Spleen (tissue), 11 donors: ENCODE measurements at regions not wholly inside any gene's neighbourhood (a gene's known extent, or its start where the extent isn't known, plus 50 kb on each side); places are given as distances from the start of the nearest gene placed in this dataset.
"Not testable (repeated sequence)": the region's sequence is repeated elsewhere in the genome, so short reads cannot be mapped to it uniquely, and the experiment has no call there.

Experiments
- DNase-seq: peaks from one replicate; pipeline ENCODE4 v3.0.0-alpha.2; 2020
- H3K27ac ChIP-seq, 8 donors: fragments of 200-600 bp; sonication (generic) in 7 of 8; 1 replicate in 4 of 8; 2 replicates in 4 of 8; pipeline versions ENCODE4 v1.5.0 to v1.8.0; 2016 to 2021; ENCODE audit warnings: inconsistent platforms in 4 of 8, mild to moderate bottlenecking in 4 of 8, moderate library complexity in 1 of 8
- H3K27me3 ChIP-seq, 7 donors: fragments of 200-600 bp; sonication (generic) in 6 of 7; replicated peaks in 1 of 7; 1 replicate in 4 of 7; 2 replicates in 3 of 7; pipeline versions ENCODE4 v1.5.0 to v1.8.0; 2016 to 2021; ENCODE audit warnings: inconsistent platforms in 3 of 7, mild to moderate bottlenecking in 1 of 7
- H3K36me3 ChIP-seq, 6 donors: fragments of 200-600 bp; sonication (generic) in 5 of 6; 1 replicate in 4 of 6; 2 replicates in 2 of 6; pipeline versions ENCODE4 v1.5.0 to v1.8.0; 2016 to 2021; ENCODE audit warnings: inconsistent platforms in 2 of 6
- H3K4me1 ChIP-seq, 6 donors: fragments of 200-600 bp; sonication (generic) in 5 of 6; 1 replicate in 3 of 6; 2 replicates in 3 of 6; pipeline versions ENCODE4 v1.5.0 to v1.8.0; 2016 to 2021; ENCODE audit warnings: inconsistent platforms in 3 of 6
- H3K4me3 ChIP-seq, 8 donors: fragments of 200-600 bp; sonication (generic) in 7 of 8; 1 replicate in 4 of 8; 2 replicates in 4 of 8; pipeline versions ENCODE4 v1.5.0 to v1.8.0; 2016 to 2021; ENCODE audit warnings: inconsistent platforms in 4 of 8, mild to moderate bottlenecking in 4 of 8, moderate library complexity in 2 of 8
- H3K9me3 ChIP-seq, 8 donors: fragments of 200-600 bp; sonication (generic) in 7 of 8; 1 replicate in 4 of 8; 2 replicates in 4 of 8; pipeline versions ENCODE4 v1.5.0 to v1.8.0; 2016 to 2021; ENCODE audit warnings: inconsistent platforms in 4 of 8
- POLR2A ChIP-seq, 3 donors: fragments of 450-650 bp; IDR thresholded peaks; one replicate each; pipeline ENCODE4 v1.5.1; 2017; ENCODE audit warnings: antibody characterized with exemption in 3 of 3, mild to moderate bottlenecking in 1 of 3
- POLR2AphosphoS5 ChIP-seq, 3 donors: sonication (generic); formaldehyde crosslinking; IDR thresholded peaks; one replicate each; pipeline ENCODE4 v1.5.1; 2017; ENCODE audit warnings: antibody characterized with exemption in 3 of 3
- WGBS, 5 donors: extraction: QIAGEN DNeasy Blood & Tissue Kit in 3 of 5; methylation state at CpG; one replicate each; pipeline versions ENCODE4 v1.1.5 to v1.1.7; 2013 to 2018; 5-methylcytosine and 5-hydroxymethylcytosine counted together
- intact Hi-C: fragments of 100-400 bp; cut with DNase I; formaldehyde crosslinking; loops from one replicate; pipeline ENCODE4 v1.15.0; 2023; ENCODE audit warnings: low total_unique reads
- TF ChIP-seq, protein P1 (sequence below), 11 experiments: fragments of 200-600 bp in 7 of 11; fragments of 450-650 bp in 4 of 11; sonication (generic) in 4 of 11; IDR thresholded peaks in 8 of 11; conservative IDR thresholded peaks in 3 of 11; 1 replicate in 7 of 11; 2 replicates in 4 of 11; pipeline versions ENCODE4 v1.4.0 to v1.8.0; 2016 to 2021; ENCODE audit warnings: antibody characterized with exemption in 11 of 11, inconsistent platforms in 4 of 11, mild to moderate bottlenecking in 1 of 11
- donor health status: healthy with polysubstance abuse.
- donor health status: DM: no; HTN: no; CAD: no; lungs with moderate emphysema.
- donor health status: DM: no; HTN: no; CAD: no.
- donor health status: Bipolar disorder and iron deficiency.
- donor health status: healthy.
- donor health status: DM: no; HTN: no; CAD: no.
- donor health status: DM: yes; HTN: yes; CAD: no.

- 84 to 93% (median 90%) methylated on average over 2 of the region's 2 CpGs for WGBS, 5 donors
- H3K4me1 ChIP-seq = peaks cover 4 to 68% (median 18%) of the 10 kb centered on the region in 6 donors
- intact Hi-C loops = no loop called here
Observed at GRCh38 chr15:92825985-92826384, 74.1 kb upstream of the CHD2 start.

GRCh38 chr15:92827991-92828390 is 72.1 kb upstream of the CHD2 start:
- H3K4me3 ChIP-seq, intact Hi-C loops, H3K36me3 ChIP-seq, DNase-seq, H3K9me3 ChIP-seq, H3K27ac ChIP-seq, H3K27me3 ChIP-seq: not testable (repeated sequence)
- 93 to 100% (median 96%) methylated on average over 10 of the region's 10 CpGs for WGBS, 5 donors
- peaks cover 22 to 70% (median 34%) of the 10 kb centered on the region in 6 donors for H3K4me1 ChIP-seq

More at GRCh38 chr15:92825985-92826384, 74.1 kb upstream of the CHD2 start:
- TF ChIP-seq POLR2AphosphoS5 (IDR thresholded peaks at IDR 0.05) = no peak
- Histone ChIP-seq H3K27me3 (no peaks in the 10 kb centered on the region), H3K36me3 (no peaks in the 10 kb centered on the region), H3K27ac (no peak overlapping the region), H3K4me3 (no peak overlapping the region), H3K9me3 (no peaks in the 10 kb centered on the region)
- DNase-seq = no peak

- Histone ChIP-seq H3K36me3 (no peaks in the 10 kb centered on the region), H3K9me3 (no peaks in the 10 kb centered on the region), H3K4me3 (no peak overlapping the region), H3K27me3 (no peaks in the 10 kb centered on the region), H3K27ac (peak overlapping the region in 1 of 8 donors; percentile 95), H3K4me1 (peaks cover 27 to 77% (median 45%) of the 10 kb centered on the region in 6 donors)
- intact Hi-C loops = no loop called here
- no peak for TF ChIP-seq POLR2A (IDR thresholded peaks at IDR 0.05)
- no peak for TF ChIP-seq POLR2AphosphoS5 (IDR thresholded peaks at IDR 0.05)
- TF ChIP-seq, protein P1, sequence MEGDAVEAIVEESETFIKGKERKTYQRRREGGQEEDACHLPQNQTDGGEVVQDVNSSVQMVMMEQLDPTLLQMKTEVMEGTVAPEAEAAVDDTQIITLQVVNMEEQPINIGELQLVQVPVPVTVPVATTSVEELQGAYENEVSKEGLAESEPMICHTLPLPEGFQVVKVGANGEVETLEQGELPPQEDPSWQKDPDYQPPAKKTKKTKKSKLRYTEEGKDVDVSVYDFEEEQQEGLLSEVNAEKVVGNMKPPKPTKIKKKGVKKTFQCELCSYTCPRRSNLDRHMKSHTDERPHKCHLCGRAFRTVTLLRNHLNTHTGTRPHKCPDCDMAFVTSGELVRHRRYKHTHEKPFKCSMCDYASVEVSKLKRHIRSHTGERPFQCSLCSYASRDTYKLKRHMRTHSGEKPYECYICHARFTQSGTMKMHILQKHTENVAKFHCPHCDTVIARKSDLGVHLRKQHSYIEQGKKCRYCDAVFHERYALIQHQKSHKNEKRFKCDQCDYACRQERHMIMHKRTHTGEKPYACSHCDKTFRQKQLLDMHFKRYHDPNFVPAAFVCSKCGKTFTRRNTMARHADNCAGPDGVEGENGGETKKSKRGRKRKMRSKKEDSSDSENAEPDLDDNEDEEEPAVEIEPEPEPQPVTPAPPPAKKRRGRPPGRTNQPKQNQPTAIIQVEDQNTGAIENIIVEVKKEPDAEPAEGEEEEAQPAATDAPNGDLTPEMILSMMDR (IDR thresholded peaks at IDR 0.05 in 8 of 11, conservative IDR thresholded peaks at IDR 0.05 in 3 of 11) = no peak
- no peak for DNase-seq
- WGBS, 5 donors = 94 to 96% (median 96%) methylated on average over 3 of the region's 3 CpGs
Observed at GRCh38 chr15:92829875-92830274, 70.2 kb upstream of the CHD2 start.

DNA sequence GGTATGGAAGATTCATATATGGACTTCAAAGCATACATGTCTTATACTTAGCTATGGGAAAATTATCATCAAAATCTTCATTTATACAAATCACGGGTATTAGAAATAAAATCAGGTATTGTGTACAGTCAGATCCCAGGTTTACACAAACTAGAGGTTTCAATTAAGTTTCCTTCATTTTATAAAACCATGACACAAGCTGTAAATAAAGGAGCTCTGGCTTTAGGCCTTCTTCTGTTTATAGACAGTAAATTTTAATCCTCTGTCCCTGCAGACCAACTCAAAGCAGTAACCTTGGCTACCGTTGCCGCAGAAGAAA is 68.8 kb upstream of the CHD2 start:
- 16 to 20% (median 19%) methylated on average over 3 of the region's 3 CpGs for WGBS, 5 donors
- intact Hi-C loops = no loop called here
- peaks cover 27 to 70% (median 45%) of the 10 kb centered on the region in 6 donors for H3K4me1 ChIP-seq
- H3K27ac ChIP-seq = peak overlapping the region; percentile 81 to 95 (median 90)
- no peak for DNase-seq
- H3K4me3 ChIP-seq = peak overlapping the region in 6 of 8 donors; percentile 3 to 58 (median 20)
- no peaks in the 10 kb centered on the region for H3K36me3 ChIP-seq
- TF ChIP-seq, protein P1 (IDR thresholded peaks at IDR 0.05 in 8 of 11, conservative IDR thresholded peaks at IDR 0.05 in 3 of 11) = no peak
- TF ChIP-seq POLR2AphosphoS5 (IDR thresholded peaks at IDR 0.05) = no peak
- TF ChIP-seq POLR2A (IDR thresholded peaks at IDR 0.05) = no peak
- H3K27me3 ChIP-seq = no peaks in the 10 kb centered on the region
- no peaks in the 10 kb centered on the region for H3K9me3 ChIP-seq

GRCh38 chr15:92831655-92832328 is 68.3 kb upstream of the CHD2 start:
- intact Hi-C loops = no loop called here
- peaks cover 27 to 65% (median 45%) of the 10 kb centered on the region in 6 donors for H3K4me1 ChIP-seq
- no peaks in the 10 kb centered on the region for H3K9me3 ChIP-seq
- no peaks in the 10 kb centered on the region for H3K27me3 ChIP-seq
- WGBS, 5 donors = 0 to 1% (median 0%) methylated on average over 10 of the region's 10 CpGs
- TF ChIP-seq POLR2A (IDR thresholded peaks at IDR 0.05) (peak in 2 of 3 donors; percentile 28 to 94), POLR2AphosphoS5 (IDR thresholded peaks at IDR 0.05) (peak; percentile 94 to 97 (median 94))
- TF ChIP-seq, protein P1 (IDR thresholded peaks at IDR 0.05 in 8 of 11, conservative IDR thresholded peaks at IDR 0.05 in 3 of 11) = peak in 1 of 11 experiments; percentile 13
- H3K36me3 ChIP-seq = no peaks in the 10 kb centered on the region
- peak overlapping the region in 6 of 8 donors; percentile 3 to 58 (median 20) for H3K4me3 ChIP-seq
- DNase-seq = peak; percentile 95
- H3K27ac ChIP-seq = peak overlapping the region; percentile 81 to 95 (median 90)
